ENCODE measurements at regions not wholly inside any gene's neighbourhood (a gene's known extent, or its start where the extent isn't known, plus 50 kb on each side); places are given as distances from the start of the nearest gene placed in this dataset.

GRCh38 chr11:71095294-71095850 lies 157.0 kb downstream of the SHANK2 start (continued):
- no peak for TF ChIP-seq RXRA (IDR thresholded peaks at IDR 0.05)
- no peak for TF ChIP-seq MAX (IDR thresholded peaks at IDR 0.05)

- no peaks in the 10 kb centered on the region for H3K4me1 ChIP-seq (ENCODE audit: control insufficient read depth in 4 of 4, insufficient read depth in 4 of 4, low read length in 3 of 4)
- H3K27me3 ChIP-seq (ENCODE audit: control insufficient read depth in 4 of 4, insufficient read depth in 4 of 4, low read length in 3 of 4): no peaks in the 10 kb centered on the region
- H3K9ac ChIP-seq (ENCODE audit: low read depth in 1 of 2, low read length in 2 of 2): no peak overlapping the region
- H3K36me3 ChIP-seq (ENCODE audit: control insufficient read depth in 4 of 4, insufficient read depth in 3 of 4, low read depth in 1 of 4, low read length in 3 of 4): peaks cover 6 to 52% (median 29%) of the 10 kb centered on the region in 4 donors
- H3K4me3 ChIP-seq (ENCODE audit: low read depth in 1 of 3, low read length in 3 of 3): no peak overlapping the region
- no peak for DNase-seq (ENCODE audit: low spot score)
- H3K27ac ChIP-seq (ENCODE audit: low read depth in 1 of 2, low read length in 2 of 2): no peak overlapping the region
- WGBS: 97% methylated on average over 26 of the region's 26 CpGs
- TF ChIP-seq HNF4A (conservative IDR thresholded peaks at IDR 0.05) (no peak), SP1 (IDR thresholded peaks at IDR 0.05) (no peak), FOXA2 (IDR thresholded peaks at IDR 0.05) (no peak), CTCF (IDR thresholded peaks at IDR 0.05; ENCODE audit: low read depth, low read length, missing input control) (no peak)
- no peaks in the 10 kb centered on the region for H3K9me3 ChIP-seq (ENCODE audit: control insufficient read depth in 4 of 4, low read length in 3 of 4)
Measured at GRCh38 chr11:71094296-71095077, 157.9 kb downstream of the SHANK2 start.

GRCh38 chr11:71093783-71094182 lies 158.6 kb downstream of the SHANK2 start:
- 94% methylated on average over 14 of the region's 14 CpGs for WGBS
- no peak overlapping the region for H3K4me3 ChIP-seq (ENCODE audit: low read depth in 1 of 3, low read length in 3 of 3)
- H3K9me3 ChIP-seq (ENCODE audit: control insufficient read depth in 4 of 4, low read length in 3 of 4): no peaks in the 10 kb centered on the region
- H3K27ac ChIP-seq (ENCODE audit: low read depth in 1 of 2, low read length in 2 of 2): no peak overlapping the region
- H3K4me1 ChIP-seq (ENCODE audit: control insufficient read depth in 4 of 4, insufficient read depth in 4 of 4, low read length in 3 of 4): no peaks in the 10 kb centered on the region
- DNase-seq (ENCODE audit: low spot score): no peak
- TF ChIP-seq REST (IDR thresholded peaks at IDR 0.05) (no peak), SP1 (IDR thresholded peaks at IDR 0.05) (no peak), HNF4G (IDR thresholded peaks at IDR 0.05) (no peak), HNF4A (conservative IDR thresholded peaks at IDR 0.05) (no peak), FOXA1 (IDR thresholded peaks at IDR 0.05) (no peak), CTCF (IDR thresholded peaks at IDR 0.05; ENCODE audit: low read depth, low read length, missing input control) (no peak), FOXA2 (IDR thresholded peaks at IDR 0.05) (no peak), JUND (IDR thresholded peaks at IDR 0.05) (no peak), RAD21 (IDR thresholded peaks at IDR 0.05) (no peak), ZBTB33 (IDR thresholded peaks at IDR 0.05) (no peak), YY1 (IDR thresholded peaks at IDR 0.05) (no peak), EGR1 (IDR thresholded peaks at IDR 0.05; ENCODE audit: low read depth in 2 of 2) (no peak)
- H3K36me3 ChIP-seq (ENCODE audit: control insufficient read depth in 4 of 4, insufficient read depth in 3 of 4, low read depth in 1 of 4, low read length in 3 of 4): peaks cover 6 to 56% (median 28%) of the 10 kb centered on the region in 4 donors
- no peaks in the 10 kb centered on the region for H3K27me3 ChIP-seq (ENCODE audit: control insufficient read depth in 4 of 4, insufficient read depth in 4 of 4, low read length in 3 of 4)
- H3K9ac ChIP-seq (ENCODE audit: low read depth in 1 of 2, low read length in 2 of 2): no peak overlapping the region

All from liver (tissue), 8 donors.